Mammary epithelial cell (primary cell): ENCODE measurements at regions not wholly inside any gene's neighbourhood (a gene's known extent, or its start where the extent isn't known, plus 50 kb on each side); places are given as distances from the start of the nearest gene placed in this dataset.

Experiments
- EZH2 ChIP-seq: IDR thresholded peaks from 2 replicates; pipeline ENCODE4 v1.6.1; 2012; ENCODE audit warnings: low read length, inconsistent platforms, borderline replicate concordance
- TF ChIP-seq, protein P1 (sequence below), 2 donors: IDR thresholded peaks in 1 of 2; conservative IDR thresholded peaks in 1 of 2; 2 replicates each; pipeline ENCODE4 v1.5.1; 2011 to 2012; ENCODE audit warnings: inconsistent platforms in 2 of 2, low read length in 2 of 2, mild to moderate bottlenecking in 2 of 2, control low read depth in 1 of 2, low read depth in 1 of 2; ENCODE audit not compliant: insufficient read depth in 1 of 2; ENCODE audit errors: extremely low read depth in 1 of 2

GRCh38 chr1:219518168-219518906 lies 94.6 kb downstream of the ZC3H11B start:
- TF ChIP-seq, protein P1, sequence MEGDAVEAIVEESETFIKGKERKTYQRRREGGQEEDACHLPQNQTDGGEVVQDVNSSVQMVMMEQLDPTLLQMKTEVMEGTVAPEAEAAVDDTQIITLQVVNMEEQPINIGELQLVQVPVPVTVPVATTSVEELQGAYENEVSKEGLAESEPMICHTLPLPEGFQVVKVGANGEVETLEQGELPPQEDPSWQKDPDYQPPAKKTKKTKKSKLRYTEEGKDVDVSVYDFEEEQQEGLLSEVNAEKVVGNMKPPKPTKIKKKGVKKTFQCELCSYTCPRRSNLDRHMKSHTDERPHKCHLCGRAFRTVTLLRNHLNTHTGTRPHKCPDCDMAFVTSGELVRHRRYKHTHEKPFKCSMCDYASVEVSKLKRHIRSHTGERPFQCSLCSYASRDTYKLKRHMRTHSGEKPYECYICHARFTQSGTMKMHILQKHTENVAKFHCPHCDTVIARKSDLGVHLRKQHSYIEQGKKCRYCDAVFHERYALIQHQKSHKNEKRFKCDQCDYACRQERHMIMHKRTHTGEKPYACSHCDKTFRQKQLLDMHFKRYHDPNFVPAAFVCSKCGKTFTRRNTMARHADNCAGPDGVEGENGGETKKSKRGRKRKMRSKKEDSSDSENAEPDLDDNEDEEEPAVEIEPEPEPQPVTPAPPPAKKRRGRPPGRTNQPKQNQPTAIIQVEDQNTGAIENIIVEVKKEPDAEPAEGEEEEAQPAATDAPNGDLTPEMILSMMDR (conservative IDR thresholded peaks at IDR 0.05 in 1 of 2, IDR thresholded peaks at IDR 0.05 in 1 of 2; ENCODE audit: extremely low read depth in 1 of 2, insufficient read depth in 1 of 2, low read depth in 1 of 2, low read length in 2 of 2), result no peak
- TF ChIP-seq EZH2, result no peak
